SK-N-MC (cell line): ENCODE measurements at regions not wholly inside any gene's neighbourhood (a gene's known extent, or its start where the extent isn't known, plus 50 kb on each side); places are given as distances from the start of the nearest gene placed in this dataset.

ENCODE experiments used
- EZH2 ChIP-seq: fragments of 200-600 bp; sonication (generic); IDR thresholded peaks from one replicate; pipeline ENCODE4 v1.6.1; 2017; ENCODE audit warnings: antibody characterized with exemption
- POLR2AphosphoS5 ChIP-seq: IDR thresholded peaks from 2 replicates; pipeline ENCODE4 v1.6.1; 2012; ENCODE audit warnings: mild to moderate bottlenecking, low read depth, low read length, borderline replicate concordance

GRCh38 chr2:5818961-5819600, 126.9 kb downstream of the SOX11 start:
- TF ChIP-seq EZH2 (no peak), POLR2AphosphoS5 (no peak)
